ENCODE measurements at regions not wholly inside any gene's neighbourhood (a gene's known extent, or its start where the extent isn't known, plus 50 kb on each side); places are given as distances from the start of the nearest gene placed in this dataset.

- Histone ChIP-seq H3K36me3 (ENCODE audit: control insufficient read depth, insufficient read depth, low read length) (no peaks in the 10 kb centered on the region), H3K27me3 (ENCODE audit: control insufficient read depth, insufficient read depth, low read length) (no peaks in the 10 kb centered on the region), H3K9ac (ENCODE audit: low read depth, low read length) (no peak overlapping the region), H3K4me3 (ENCODE audit: low read depth, low read length) (no peak overlapping the region), H3K4me1 (ENCODE audit: control insufficient read depth, insufficient read depth, low read length) (peaks cover 12% of the 10 kb centered on the region), H3K9me3 (ENCODE audit: control insufficient read depth, insufficient read depth, low read length) (no peaks in the 10 kb centered on the region)
Observed at GRCh38 chr6:98487612-98488011, 346.8 kb upstream of the POU3F2 start.

GRCh38 chr6:98498144-98498775, 336.1 kb upstream of the POU3F2 start:
- Histone ChIP-seq H3K4me3 (ENCODE audit: low read depth, low read length) (no peak overlapping the region), H3K36me3 (ENCODE audit: control insufficient read depth, insufficient read depth, low read length) (no peaks in the 10 kb centered on the region), H3K27me3 (ENCODE audit: control insufficient read depth, insufficient read depth, low read length) (no peaks in the 10 kb centered on the region), H3K9me3 (ENCODE audit: control insufficient read depth, insufficient read depth, low read length) (no peaks in the 10 kb centered on the region), H3K4me1 (ENCODE audit: control insufficient read depth, insufficient read depth, low read length) (peaks cover 6% of the 10 kb centered on the region), H3K9ac (ENCODE audit: low read depth, low read length) (no peak overlapping the region)

- H3K4me1 ChIP-seq (ENCODE audit: control insufficient read depth, insufficient read depth, low read length) = peaks cover 6% of the 10 kb centered on the region
- no peaks in the 10 kb centered on the region for H3K27me3 ChIP-seq (ENCODE audit: control insufficient read depth, insufficient read depth, low read length)
- H3K36me3 ChIP-seq (ENCODE audit: control insufficient read depth, insufficient read depth, low read length) = no peaks in the 10 kb centered on the region
- H3K9me3 ChIP-seq (ENCODE audit: control insufficient read depth, insufficient read depth, low read length) = no peaks in the 10 kb centered on the region
- peak overlapping the region; percentile 28 for H3K9ac ChIP-seq (ENCODE audit: low read depth, low read length)
- H3K4me3 ChIP-seq (ENCODE audit: low read depth, low read length) = no peak overlapping the region
Observed at GRCh38 chr6:98498866-98499265, 335.5 kb upstream of the POU3F2 start.

- Histone ChIP-seq H3K4me1 (ENCODE audit: control insufficient read depth, insufficient read depth, low read length) (no peaks in the 10 kb centered on the region), H3K4me3 (ENCODE audit: low read depth, low read length) (no peak overlapping the region), H3K9me3 (ENCODE audit: control insufficient read depth, insufficient read depth, low read length) (no peaks in the 10 kb centered on the region), H3K36me3 (ENCODE audit: control insufficient read depth, insufficient read depth, low read length) (no peaks in the 10 kb centered on the region), H3K27me3 (ENCODE audit: control insufficient read depth, insufficient read depth, low read length) (no peaks in the 10 kb centered on the region), H3K9ac (ENCODE audit: low read depth, low read length) (no peak overlapping the region)
Observed at GRCh38 chr6:98514073-98514720, 320.2 kb upstream of the POU3F2 start.

GRCh38 chr6:98514796-98515195, 319.6 kb upstream of the POU3F2 start:
- no peaks in the 10 kb centered on the region for H3K36me3 ChIP-seq (ENCODE audit: control insufficient read depth, insufficient read depth, low read length)
- H3K9ac ChIP-seq (ENCODE audit: low read depth, low read length) = no peak overlapping the region
- no peaks in the 10 kb centered on the region for H3K4me1 ChIP-seq (ENCODE audit: control insufficient read depth, insufficient read depth, low read length)
- no peaks in the 10 kb centered on the region for H3K27me3 ChIP-seq (ENCODE audit: control insufficient read depth, insufficient read depth, low read length)
- H3K4me3 ChIP-seq (ENCODE audit: low read depth, low read length) = no peak overlapping the region
- H3K9me3 ChIP-seq (ENCODE audit: control insufficient read depth, insufficient read depth, low read length) = no peaks in the 10 kb centered on the region

- Histone ChIP-seq H3K9ac (ENCODE audit: low read depth, low read length) (no peak overlapping the region), H3K9me3 (ENCODE audit: control insufficient read depth, insufficient read depth, low read length) (no peaks in the 10 kb centered on the region), H3K36me3 (ENCODE audit: control insufficient read depth, insufficient read depth, low read length) (no peaks in the 10 kb centered on the region), H3K4me3 (ENCODE audit: low read depth, low read length) (no peak overlapping the region), H3K4me1 (ENCODE audit: control insufficient read depth, insufficient read depth, low read length) (no peaks in the 10 kb centered on the region), H3K27me3 (ENCODE audit: control insufficient read depth, insufficient read depth, low read length) (no peaks in the 10 kb centered on the region)
Observed at GRCh38 chr6:98516206-98516605, 318.2 kb upstream of the POU3F2 start.

- H3K4me3 ChIP-seq (ENCODE audit: low read depth, low read length) = no peak overlapping the region
Observed at GRCh38 chr6:98516866-98517265, 317.5 kb upstream of the POU3F2 start.

GRCh38 chr6:98525860-98526259, 308.5 kb upstream of the POU3F2 start:
- H3K4me3 ChIP-seq (ENCODE audit: low read depth, low read length) = peak overlapping the region; percentile 2
- peaks cover 15% of the 10 kb centered on the region for H3K4me1 ChIP-seq (ENCODE audit: control insufficient read depth, insufficient read depth, low read length)
- no peaks in the 10 kb centered on the region for H3K9me3 ChIP-seq (ENCODE audit: control insufficient read depth, insufficient read depth, low read length)
- H3K9ac ChIP-seq (ENCODE audit: low read depth, low read length) = no peak overlapping the region
- H3K36me3 ChIP-seq (ENCODE audit: control insufficient read depth, insufficient read depth, low read length) = no peaks in the 10 kb centered on the region
- H3K27me3 ChIP-seq (ENCODE audit: control insufficient read depth, insufficient read depth, low read length) = peaks cover 8% of the 10 kb centered on the region

More at GRCh38 chr6:98516866-98517265, 317.5 kb upstream of the POU3F2 start:
- no peaks in the 10 kb centered on the region for H3K36me3 ChIP-seq (ENCODE audit: control insufficient read depth, insufficient read depth, low read length)
- H3K4me1 ChIP-seq (ENCODE audit: control insufficient read depth, insufficient read depth, low read length) = no peaks in the 10 kb centered on the region
- no peaks in the 10 kb centered on the region for H3K9me3 ChIP-seq (ENCODE audit: control insufficient read depth, insufficient read depth, low read length)
- H3K27me3 ChIP-seq (ENCODE audit: control insufficient read depth, insufficient read depth, low read length) = no peaks in the 10 kb centered on the region
- H3K9ac ChIP-seq (ENCODE audit: low read depth, low read length) = no peak overlapping the region

GRCh38 chr6:98526465-98526864, 307.9 kb upstream of the POU3F2 start:
- H3K9ac ChIP-seq (ENCODE audit: low read depth, low read length) = no peak overlapping the region

GRCh38 chr6:98529364-98529763, 305.0 kb upstream of the POU3F2 start:
- no peak overlapping the region for H3K4me3 ChIP-seq (ENCODE audit: low read depth, low read length)
- peaks cover 3% of the 10 kb centered on the region for H3K9me3 ChIP-seq (ENCODE audit: control insufficient read depth, insufficient read depth, low read length)
- no peaks in the 10 kb centered on the region for H3K36me3 ChIP-seq (ENCODE audit: control insufficient read depth, insufficient read depth, low read length)
- peaks cover 15% of the 10 kb centered on the region for H3K4me1 ChIP-seq (ENCODE audit: control insufficient read depth, insufficient read depth, low read length)
- H3K9ac ChIP-seq (ENCODE audit: low read depth, low read length) = no peak overlapping the region
- peaks cover 8% of the 10 kb centered on the region for H3K27me3 ChIP-seq (ENCODE audit: control insufficient read depth, insufficient read depth, low read length)

More at GRCh38 chr6:98526465-98526864, 307.9 kb upstream of the POU3F2 start:
- Histone ChIP-seq H3K4me3 (ENCODE audit: low read depth, low read length) (no peak overlapping the region), H3K36me3 (ENCODE audit: control insufficient read depth, insufficient read depth, low read length) (no peaks in the 10 kb centered on the region), H3K9me3 (ENCODE audit: control insufficient read depth, insufficient read depth, low read length) (no peaks in the 10 kb centered on the region), H3K4me1 (ENCODE audit: control insufficient read depth, insufficient read depth, low read length) (peaks cover 15% of the 10 kb centered on the region), H3K27me3 (ENCODE audit: control insufficient read depth, insufficient read depth, low read length) (peaks cover 8% of the 10 kb centered on the region)

GRCh38 chr6:98530732-98531131, 303.6 kb upstream of the POU3F2 start:
- no peak overlapping the region for H3K4me3 ChIP-seq (ENCODE audit: low read depth, low read length)
- H3K36me3 ChIP-seq (ENCODE audit: control insufficient read depth, insufficient read depth, low read length) = no peaks in the 10 kb centered on the region
- H3K9ac ChIP-seq (ENCODE audit: low read depth, low read length) = no peak overlapping the region
- peaks cover 8% of the 10 kb centered on the region for H3K27me3 ChIP-seq (ENCODE audit: control insufficient read depth, insufficient read depth, low read length)
- H3K9me3 ChIP-seq (ENCODE audit: control insufficient read depth, insufficient read depth, low read length) = peaks cover 3% of the 10 kb centered on the region
- H3K4me1 ChIP-seq (ENCODE audit: control insufficient read depth, insufficient read depth, low read length) = peaks cover 8% of the 10 kb centered on the region

GRCh38 chr6:98532004-98532403, 302.4 kb upstream of the POU3F2 start:
- peaks cover 8% of the 10 kb centered on the region for H3K27me3 ChIP-seq (ENCODE audit: control insufficient read depth, insufficient read depth, low read length)
- peaks cover 3% of the 10 kb centered on the region for H3K9me3 ChIP-seq (ENCODE audit: control insufficient read depth, insufficient read depth, low read length)
- no peaks in the 10 kb centered on the region for H3K4me1 ChIP-seq (ENCODE audit: control insufficient read depth, insufficient read depth, low read length)

More at GRCh38 chr6:98532004-98532403, 302.4 kb upstream of the POU3F2 start:
- Histone ChIP-seq H3K9ac (ENCODE audit: low read depth, low read length) (no peak overlapping the region), H3K4me3 (ENCODE audit: low read depth, low read length) (no peak overlapping the region), H3K36me3 (ENCODE audit: control insufficient read depth, insufficient read depth, low read length) (no peaks in the 10 kb centered on the region)
